ENCODE measurements at regions not wholly inside any gene's neighbourhood (a gene's known extent, or its start where the extent isn't known, plus 50 kb on each side); places are given as distances from the start of the nearest gene placed in this dataset.

GRCh38 chr2:128491692-128492244, 173.1 kb upstream of the HS6ST1 start:
- H3K4me1 ChIP-seq (replicated peaks; ENCODE audit: insufficient read depth), result peaks cover 41% of the 10 kb centered on the region
- H3F3A ChIP-seq (ENCODE audit: insufficient read depth, low read depth), result peaks cover 30% of the 10 kb centered on the region
- POLR2A ChIA-PET (ENCODE audit: unreplicated experiment), result no interaction called here
- H2AFZ ChIP-seq, result no peak overlapping the region
- H3K36me3 ChIP-seq (ENCODE audit: low read depth), result no peaks in the 10 kb centered on the region
- H3K4me2 ChIP-seq, result no peak overlapping the region
- no peak overlapping the region for H3K4me3 ChIP-seq
- no peak for TF ChIP-seq EZH2 (IDR thresholded peaks at IDR 0.05; ENCODE audit: low read depth)
- TF ChIP-seq CTCF (conservative IDR thresholded peaks at IDR 0.05), result no peak
- no peaks in the 10 kb centered on the region for H3K27me3 ChIP-seq (ENCODE audit: insufficient read depth, low read depth)
- H4K20me1 ChIP-seq (ENCODE audit: insufficient read depth), result no peaks in the 10 kb centered on the region
- CTCF ChIA-PET, result no interaction called here
- H3K27ac ChIP-seq, result no peak overlapping the region
- DNase-seq, result no peak
- no TSS peak for BruUV-seq (replicated peaks)
- H3K9me3 ChIP-seq (ENCODE audit: insufficient read depth, low read depth), result no peaks in the 10 kb centered on the region
- intact Hi-C loops (cut with micrococcal nuclease; ENCODE audit: unreplicated experiment), result no loop called here
- no peaks in the 10 kb centered on the region for H3K79me2 ChIP-seq (ENCODE audit: low read depth)
- H3K9me2 ChIP-seq (ENCODE audit: insufficient read depth), result no peaks in the 10 kb centered on the region

GRCh38 chr2:128492966-128493811, 174.5 kb upstream of the HS6ST1 start:
- intact Hi-C loops (cut with micrococcal nuclease; ENCODE audit: unreplicated experiment), result no loop called here
- no peak overlapping the region for H2AFZ ChIP-seq
- no peak overlapping the region for H3K27ac ChIP-seq
- no peak for DNase-seq
- no peaks in the 10 kb centered on the region for H3K9me2 ChIP-seq (ENCODE audit: insufficient read depth)
- peaks cover 37% of the 10 kb centered on the region for H3K4me1 ChIP-seq (replicated peaks; ENCODE audit: insufficient read depth)
- H3F3A ChIP-seq (ENCODE audit: insufficient read depth, low read depth), result peaks cover 30% of the 10 kb centered on the region
- no peaks in the 10 kb centered on the region for H3K36me3 ChIP-seq (ENCODE audit: low read depth)
- no peak for TF ChIP-seq EZH2 (IDR thresholded peaks at IDR 0.05; ENCODE audit: low read depth)
- TF ChIP-seq CTCF (conservative IDR thresholded peaks at IDR 0.05), result no peak
- H4K20me1 ChIP-seq (ENCODE audit: insufficient read depth), result no peaks in the 10 kb centered on the region
- H3K4me3 ChIP-seq, result no peak overlapping the region
- ChIA-PET CTCF (no interaction called here), POLR2A (ENCODE audit: unreplicated experiment) (no interaction called here)
- BruUV-seq (replicated peaks), result no TSS peak
- H3K9me3 ChIP-seq (ENCODE audit: insufficient read depth, low read depth), result no peaks in the 10 kb centered on the region
- no peak overlapping the region for H3K4me2 ChIP-seq
- H3K79me2 ChIP-seq (ENCODE audit: low read depth), result no peaks in the 10 kb centered on the region
- H3K27me3 ChIP-seq (ENCODE audit: insufficient read depth, low read depth), result no peaks in the 10 kb centered on the region

GRCh38 chr2:128493880-128494279, 175.2 kb upstream of the HS6ST1 start:
- TF ChIP-seq CTCF (conservative IDR thresholded peaks at IDR 0.05), result no peak
- no peak for TF ChIP-seq EZH2 (IDR thresholded peaks at IDR 0.05; ENCODE audit: low read depth)
- H3F3A ChIP-seq (ENCODE audit: insufficient read depth, low read depth), result peaks cover 28% of the 10 kb centered on the region
- BruUV-seq (replicated peaks), result no TSS peak
- no peaks in the 10 kb centered on the region for H3K27me3 ChIP-seq (ENCODE audit: insufficient read depth, low read depth)
- H3K4me2 ChIP-seq, result no peak overlapping the region
- POLR2A ChIA-PET (ENCODE audit: unreplicated experiment), result no interaction called here
- H3K9me3 ChIP-seq (ENCODE audit: insufficient read depth, low read depth), result no peaks in the 10 kb centered on the region
- intact Hi-C loops (cut with micrococcal nuclease; ENCODE audit: unreplicated experiment), result no loop called here
- H3K27ac ChIP-seq, result no peak overlapping the region
- H4K20me1 ChIP-seq (ENCODE audit: insufficient read depth), result no peaks in the 10 kb centered on the region
- H3K9me2 ChIP-seq (ENCODE audit: insufficient read depth), result no peaks in the 10 kb centered on the region
- CTCF ChIA-PET, result no interaction called here
- no peak for DNase-seq
- H3K36me3 ChIP-seq (ENCODE audit: low read depth), result no peaks in the 10 kb centered on the region
- no peaks in the 10 kb centered on the region for H3K79me2 ChIP-seq (ENCODE audit: low read depth)
- peaks cover 30% of the 10 kb centered on the region for H3K4me1 ChIP-seq (replicated peaks; ENCODE audit: insufficient read depth)
- no peak overlapping the region for H3K4me3 ChIP-seq
- H2AFZ ChIP-seq, result no peak overlapping the region
